VCaP (cell line): ENCODE measurements at regions not wholly inside any gene's neighbourhood (a gene's known extent, or its start where the extent isn't known, plus 50 kb on each side); places are given as distances from the start of the nearest gene placed in this dataset.

ENCODE experiments used
- H3K27ac ChIP-seq: fragments of 450-650 bp; 2 replicates; pipeline ENCODE4 v1.5.1; 2017
- TF ChIP-seq, protein P1 (sequence below): fragments of 450-650 bp; conservative IDR thresholded peaks from 2 replicates; pipeline ENCODE4 v1.5.1; 2017; ENCODE audit warnings: mild to moderate bottlenecking, moderate library complexity

DNA sequence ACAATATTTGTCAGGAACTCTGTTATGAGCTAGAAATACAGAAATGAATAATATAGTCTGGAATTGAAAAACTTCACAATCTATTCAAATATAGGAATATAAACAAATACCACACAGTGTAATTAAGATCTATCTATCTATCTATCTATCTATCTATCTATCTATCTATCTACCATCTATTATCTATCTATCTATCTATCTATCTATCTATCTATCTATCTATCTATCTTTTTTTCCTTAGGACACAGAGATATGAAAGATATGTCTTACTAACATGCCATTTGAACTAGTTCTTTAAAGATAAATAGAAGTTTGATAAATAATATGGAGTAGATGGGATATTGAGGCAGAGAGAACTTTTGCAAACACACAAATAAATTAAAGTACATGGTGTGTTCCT is 357.8 kb downstream of the PARP8 start:
- TF ChIP-seq, protein P1, sequence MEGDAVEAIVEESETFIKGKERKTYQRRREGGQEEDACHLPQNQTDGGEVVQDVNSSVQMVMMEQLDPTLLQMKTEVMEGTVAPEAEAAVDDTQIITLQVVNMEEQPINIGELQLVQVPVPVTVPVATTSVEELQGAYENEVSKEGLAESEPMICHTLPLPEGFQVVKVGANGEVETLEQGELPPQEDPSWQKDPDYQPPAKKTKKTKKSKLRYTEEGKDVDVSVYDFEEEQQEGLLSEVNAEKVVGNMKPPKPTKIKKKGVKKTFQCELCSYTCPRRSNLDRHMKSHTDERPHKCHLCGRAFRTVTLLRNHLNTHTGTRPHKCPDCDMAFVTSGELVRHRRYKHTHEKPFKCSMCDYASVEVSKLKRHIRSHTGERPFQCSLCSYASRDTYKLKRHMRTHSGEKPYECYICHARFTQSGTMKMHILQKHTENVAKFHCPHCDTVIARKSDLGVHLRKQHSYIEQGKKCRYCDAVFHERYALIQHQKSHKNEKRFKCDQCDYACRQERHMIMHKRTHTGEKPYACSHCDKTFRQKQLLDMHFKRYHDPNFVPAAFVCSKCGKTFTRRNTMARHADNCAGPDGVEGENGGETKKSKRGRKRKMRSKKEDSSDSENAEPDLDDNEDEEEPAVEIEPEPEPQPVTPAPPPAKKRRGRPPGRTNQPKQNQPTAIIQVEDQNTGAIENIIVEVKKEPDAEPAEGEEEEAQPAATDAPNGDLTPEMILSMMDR, result no peak
- no peak overlapping the region for H3K27ac ChIP-seq

DNA sequence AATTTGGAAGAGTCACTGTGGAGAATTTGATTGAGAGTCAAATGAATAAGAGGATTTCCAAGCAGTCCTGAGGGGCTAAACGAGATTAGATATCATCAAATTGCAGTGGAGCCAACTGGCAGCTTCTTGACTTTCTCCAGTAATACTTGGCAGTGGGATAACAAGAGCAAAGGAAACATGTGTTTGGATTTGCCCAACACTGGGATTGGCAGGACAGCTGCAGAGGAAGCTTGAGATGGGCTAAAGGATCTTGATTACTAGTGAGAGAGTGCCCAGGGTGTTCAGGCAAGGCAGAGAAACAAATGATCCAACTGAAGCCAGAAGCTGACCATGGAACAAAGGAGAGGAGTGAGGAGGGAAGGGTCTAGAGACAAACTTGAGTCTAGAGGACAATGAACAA is 356.0 kb upstream of the ISL1 start:
- TF ChIP-seq, protein P1, result no peak
- H3K27ac ChIP-seq, result no peak overlapping the region

DNA sequence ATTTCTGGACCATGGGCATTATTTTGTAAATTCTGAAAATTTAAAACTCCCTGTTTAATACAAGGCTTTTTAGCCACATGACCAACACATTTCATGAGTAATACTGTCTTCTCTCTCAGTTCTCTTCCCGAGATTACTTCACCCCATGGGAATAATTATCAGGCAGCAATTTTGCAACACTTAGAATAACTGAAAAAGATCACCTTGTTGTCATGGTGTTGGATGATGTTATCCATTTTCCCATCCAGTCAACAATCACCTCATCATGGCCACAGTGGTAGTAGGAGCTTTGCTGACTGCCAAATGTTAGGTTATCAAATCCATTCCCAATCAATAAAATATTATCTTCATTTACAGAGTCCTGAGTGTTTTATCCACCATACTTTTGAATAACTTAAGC is 354.9 kb upstream of the ISL1 start:
- TF ChIP-seq, protein P1, result no peak
- H3K27ac ChIP-seq, result no peak overlapping the region

DNA sequence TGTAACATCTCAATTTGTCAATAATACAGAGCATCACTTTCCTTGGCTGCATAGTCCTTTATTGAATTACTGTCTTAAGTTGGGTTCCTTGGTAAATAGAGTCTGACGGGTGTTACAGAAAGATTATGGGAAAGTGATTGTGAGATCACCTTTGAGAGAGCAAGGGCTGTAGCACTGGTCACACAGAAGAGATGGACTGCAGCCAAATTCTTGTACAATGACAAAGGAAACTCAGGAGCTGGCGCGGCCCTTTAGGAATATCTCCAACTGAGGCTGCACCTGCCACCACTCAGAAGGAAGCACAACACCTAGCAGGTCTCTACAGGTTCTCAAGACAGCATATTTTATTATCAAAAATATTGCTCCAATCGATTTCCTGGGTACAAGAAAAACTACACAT is 350.0 kb upstream of the ISL1 start:
- H3K27ac ChIP-seq, result no peak overlapping the region
- TF ChIP-seq, protein P1, result no peak

DNA sequence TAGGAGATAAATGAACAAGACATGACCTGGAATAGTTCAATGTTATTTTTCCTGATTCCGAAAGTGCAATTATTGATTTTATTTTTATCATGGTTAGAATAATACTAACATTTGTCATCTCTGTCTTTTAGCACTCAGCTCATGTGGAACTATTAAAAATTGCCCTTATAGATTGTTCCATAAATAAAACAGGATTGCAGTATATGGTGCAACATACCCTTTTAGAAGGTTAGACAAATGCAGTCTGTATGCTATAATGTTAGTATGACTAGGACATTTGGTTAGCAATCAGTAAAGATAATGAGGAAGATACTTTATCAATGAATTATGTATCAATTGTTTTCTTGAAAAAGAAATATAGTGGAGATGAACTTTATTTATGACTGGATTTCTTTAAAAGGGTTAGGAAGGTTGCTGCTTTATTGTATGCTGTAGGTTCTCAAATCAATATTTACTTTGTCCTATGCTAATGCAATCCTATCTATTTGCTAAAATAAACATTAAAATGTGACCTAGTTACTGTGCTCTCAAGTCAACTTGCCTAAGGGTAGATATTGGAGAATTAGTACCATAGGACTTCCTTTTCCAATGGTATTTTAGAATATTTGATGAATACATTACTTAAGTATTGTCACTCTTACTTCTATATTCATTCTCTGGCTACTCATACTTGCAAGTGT is 348.9 kb upstream of the ISL1 start:
- H3K27ac ChIP-seq, result no peak overlapping the region

DNA sequence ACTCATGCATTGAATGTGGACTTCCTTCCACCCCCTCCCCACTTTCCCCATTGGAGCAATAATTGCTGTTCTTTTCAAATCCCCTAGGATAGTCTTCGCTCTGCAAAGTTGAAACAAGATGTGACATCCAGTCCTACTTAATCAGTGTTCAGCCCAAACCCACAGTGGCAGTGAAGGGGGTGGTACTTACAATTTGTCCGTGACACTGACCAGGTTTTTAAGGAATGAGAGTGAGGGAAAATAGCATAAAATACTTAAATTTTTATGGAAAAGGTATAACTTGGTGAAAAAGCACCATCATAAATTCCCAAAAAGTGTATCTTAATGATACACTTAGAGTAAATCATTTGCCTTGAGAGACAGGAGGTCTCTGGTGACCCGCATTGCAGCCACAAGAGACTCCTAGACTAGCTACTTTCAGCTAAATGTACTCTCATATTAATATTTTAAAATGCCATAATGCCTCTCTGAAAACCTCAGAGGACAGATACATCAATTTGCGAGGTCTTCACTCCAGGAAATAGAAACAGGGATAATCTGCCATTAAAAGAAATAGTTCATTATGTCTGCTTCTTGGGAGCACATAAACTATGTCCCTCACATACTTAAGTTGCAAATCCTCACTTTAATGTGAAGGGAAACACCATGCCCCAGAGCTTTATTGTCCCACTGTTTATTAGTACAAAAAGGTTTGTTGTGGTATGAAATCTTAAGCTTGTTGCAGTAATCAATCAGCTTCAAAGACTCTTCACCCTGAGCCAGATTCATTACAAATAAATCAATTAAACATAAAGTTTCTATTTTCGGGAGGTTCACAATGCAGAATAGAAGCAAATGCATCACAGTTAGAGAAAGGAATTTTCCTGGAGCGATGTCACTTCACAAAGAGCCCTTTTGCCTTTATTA is 343.6 kb upstream of the ISL1 start:
- no peak overlapping the region for H3K27ac ChIP-seq
- TF ChIP-seq, protein P1, result no peak

More for the DNA sequence above, 348.9 kb upstream of the ISL1 start:
- TF ChIP-seq, protein P1, result no peak

DNA sequence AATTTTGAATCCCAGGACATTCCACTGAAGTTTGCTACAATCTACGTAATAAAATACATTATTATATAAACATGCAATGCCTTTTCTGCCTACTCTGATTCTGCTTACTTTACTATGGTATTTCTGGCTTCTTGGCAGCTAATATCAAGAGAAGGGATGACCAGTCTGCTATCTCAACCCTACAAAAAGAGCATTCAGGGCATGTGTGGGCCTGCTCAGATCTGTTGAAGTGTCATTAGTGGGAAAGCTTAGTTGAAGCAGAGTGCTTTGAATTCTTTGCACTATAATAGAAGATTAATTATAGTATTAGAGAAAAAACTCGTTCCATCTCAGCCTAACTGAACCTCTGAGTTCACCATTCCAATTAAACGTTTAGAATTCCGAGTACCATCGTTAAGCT is 339.5 kb upstream of the ISL1 start:
- TF ChIP-seq, protein P1, result no peak

More for the DNA sequence above, 339.5 kb upstream of the ISL1 start:
- H3K27ac ChIP-seq, result no peak overlapping the region
